HEK293 (cell line): ENCODE measurements at regions not wholly inside any gene's neighbourhood (a gene's known extent, or its start where the extent isn't known, plus 50 kb on each side); places are given as distances from the start of the nearest gene placed in this dataset.

Experiments
- HOXA7 ChIP-seq: sonication (generic); formaldehyde crosslinking; IDR thresholded peaks from 2 replicates; pipeline ENCODE4 v1.8.1; 2022; ENCODE audit warnings: missing genetic modification reagents, borderline replicate concordance
- MYNN ChIP-seq: fragments of 450-650 bp; formaldehyde crosslinking; IDR thresholded peaks from 2 replicates; pipeline ENCODE4 v1.5.1; 2016; ENCODE audit warnings: missing biosample characterization, missing genetic modification characterization, borderline replicate concordance
- ZFP3 ChIP-seq: fragments of 450-650 bp; formaldehyde crosslinking; IDR thresholded peaks from 2 replicates; pipeline ENCODE4 v1.5.1; 2016; ENCODE audit warnings: low read depth, missing biosample characterization, missing genetic modification characterization
- ZNF10 ChIP-seq: fragments of 450-650 bp; formaldehyde crosslinking; IDR thresholded peaks from 2 replicates; pipeline ENCODE4 v1.5.1; 2017; ENCODE audit warnings: missing biosample characterization, missing genetic modification characterization
- ZNF169 ChIP-seq: fragments of 450-650 bp; formaldehyde crosslinking; IDR thresholded peaks from 2 replicates; pipeline ENCODE4 v1.5.1; 2016; ENCODE audit warnings: missing biosample characterization, missing genetic modification characterization
- ZNF394 ChIP-seq: fragments of 450-650 bp; formaldehyde crosslinking; IDR thresholded peaks from 2 replicates; pipeline ENCODE4 v1.5.1; 2016; ENCODE audit warnings: missing biosample characterization, missing genetic modification characterization, mild to moderate bottlenecking, moderate library complexity, borderline replicate concordance
- ZNF426 ChIP-seq: fragments of 450-650 bp; formaldehyde crosslinking; IDR thresholded peaks from 2 replicates; pipeline ENCODE4 v1.5.1; 2017; ENCODE audit warnings: missing biosample characterization, missing genetic modification characterization, mild to moderate bottlenecking, inconsistent platforms, moderate library complexity
- ZNF76 ChIP-seq: fragments of 450-650 bp; formaldehyde crosslinking; IDR thresholded peaks from 2 replicates; pipeline ENCODE4; 2016; ENCODE audit warnings: low read depth, missing biosample characterization, missing genetic modification characterization, borderline replicate concordance
- ZSCAN5A ChIP-seq: fragments of 450-650 bp; formaldehyde crosslinking; IDR thresholded peaks from 2 replicates; pipeline ENCODE4 v1.5.1; 2016; ENCODE audit warnings: missing biosample characterization, missing genetic modification characterization
- ZXDB ChIP-seq: fragments of 450-650 bp; formaldehyde crosslinking; IDR thresholded peaks from 2 replicates; pipeline ENCODE4 v1.5.1; 2016; ENCODE audit warnings: missing biosample characterization, missing genetic modification characterization
- TF ChIP-seq, protein P1 (sequence below): fragments of 450-650 bp; formaldehyde crosslinking; IDR thresholded peaks from 2 replicates; pipeline ENCODE4; 2016; ENCODE audit warnings: missing biosample characterization, missing genetic modification characterization
- TF ChIP-seq, protein P2 (sequence below): fragments of 450-650 bp; formaldehyde crosslinking; IDR thresholded peaks from 2 replicates; pipeline ENCODE4 v1.5.1; 2016; ENCODE audit warnings: missing biosample characterization, missing genetic modification characterization

GRCh38 chr7:80066639-80067038, 68.0 kb upstream of the GNAI1 start:
- TF ChIP-seq ZNF76 (tag by site-specific recombination) (no peak), ZNF169 (tag by site-specific recombination) (no peak), ZNF394 (tag by site-specific recombination) (no peak), ZXDB (tag by site-specific recombination) (no peak), ZSCAN5A (tag by site-specific recombination) (no peak), MYNN (tag by site-specific recombination) (no peak), ZNF426 (no peak), ZNF10 (tag by site-specific recombination) (no peak), HOXA7 (CRISPR knock-in tag) (no peak), ZFP3 (no peak)
- TF ChIP-seq, protein P1, sequence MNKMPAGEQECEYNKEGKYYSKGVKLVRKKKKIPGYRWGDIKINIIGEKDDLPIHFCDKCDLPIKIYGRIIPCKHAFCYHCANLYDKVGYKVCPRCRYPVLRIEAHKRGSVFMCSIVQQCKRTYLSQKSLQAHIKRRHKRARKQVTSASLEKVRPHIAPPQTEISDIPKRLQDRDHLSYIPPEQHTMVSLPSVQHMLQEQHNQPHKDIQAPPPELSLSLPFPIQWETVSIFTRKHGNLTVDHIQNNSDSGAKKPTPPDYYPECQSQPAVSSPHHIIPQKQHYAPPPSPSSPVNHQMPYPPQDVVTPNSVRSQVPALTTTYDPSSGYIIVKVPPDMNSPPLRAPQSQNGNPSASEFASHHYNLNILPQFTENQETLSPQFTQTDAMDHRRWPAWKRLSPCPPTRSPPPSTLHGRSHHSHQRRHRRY, result no peak
- TF ChIP-seq, protein P2, sequence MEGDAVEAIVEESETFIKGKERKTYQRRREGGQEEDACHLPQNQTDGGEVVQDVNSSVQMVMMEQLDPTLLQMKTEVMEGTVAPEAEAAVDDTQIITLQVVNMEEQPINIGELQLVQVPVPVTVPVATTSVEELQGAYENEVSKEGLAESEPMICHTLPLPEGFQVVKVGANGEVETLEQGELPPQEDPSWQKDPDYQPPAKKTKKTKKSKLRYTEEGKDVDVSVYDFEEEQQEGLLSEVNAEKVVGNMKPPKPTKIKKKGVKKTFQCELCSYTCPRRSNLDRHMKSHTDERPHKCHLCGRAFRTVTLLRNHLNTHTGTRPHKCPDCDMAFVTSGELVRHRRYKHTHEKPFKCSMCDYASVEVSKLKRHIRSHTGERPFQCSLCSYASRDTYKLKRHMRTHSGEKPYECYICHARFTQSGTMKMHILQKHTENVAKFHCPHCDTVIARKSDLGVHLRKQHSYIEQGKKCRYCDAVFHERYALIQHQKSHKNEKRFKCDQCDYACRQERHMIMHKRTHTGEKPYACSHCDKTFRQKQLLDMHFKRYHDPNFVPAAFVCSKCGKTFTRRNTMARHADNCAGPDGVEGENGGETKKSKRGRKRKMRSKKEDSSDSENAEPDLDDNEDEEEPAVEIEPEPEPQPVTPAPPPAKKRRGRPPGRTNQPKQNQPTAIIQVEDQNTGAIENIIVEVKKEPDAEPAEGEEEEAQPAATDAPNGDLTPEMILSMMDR (tag by site-specific recombination), result no peak
